IPS DF 4.7 (cell line): ENCODE measurements at regions not wholly inside any gene's neighbourhood (a gene's known extent, or its start where the extent isn't known, plus 50 kb on each side); places are given as distances from the start of the nearest gene placed in this dataset.
"Not testable (repeated sequence)": the region's sequence is repeated elsewhere in the genome, so short reads cannot be mapped to it uniquely, and the experiment has no call there.

Experiments
- DNase-seq: peaks from one replicate; pipeline ENCODE4 v3.0.0-alpha.2; 2013; ENCODE audit warnings: low spot score; ENCODE audit errors: extremely low read depth

- DNase-seq = no peak
These were observed 410.3 kb downstream of the SLC6A15 start for GRCh38 chr12:84502180-84502860.

DNA sequence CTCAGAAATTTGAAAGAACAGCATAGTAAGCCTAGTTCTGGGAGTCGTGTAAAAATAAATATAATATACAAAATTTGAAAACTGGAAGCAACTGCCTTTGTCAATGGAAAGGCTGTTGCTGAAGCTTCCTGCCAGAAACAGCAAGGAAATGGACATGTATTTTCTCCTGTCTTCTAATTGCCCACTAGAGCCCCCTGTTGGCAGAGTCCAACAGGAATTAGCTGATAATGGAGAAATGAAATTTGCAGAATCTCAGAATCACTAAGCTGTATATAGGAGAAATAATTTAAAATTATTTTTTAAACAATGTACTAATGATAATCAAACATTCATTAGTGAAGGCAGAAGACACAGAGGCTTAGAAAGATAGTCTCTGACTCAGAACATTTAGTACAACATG, 414.8 kb downstream of the SLC6A15 start:
- no peak for DNase-seq

GRCh38 chr12:84495711-84496110, 416.9 kb downstream of the SLC6A15 start:
- no peak for DNase-seq

GRCh38 chr12:84492351-84492883, 420.2 kb downstream of the SLC6A15 start:
- no peak for DNase-seq

DNA sequence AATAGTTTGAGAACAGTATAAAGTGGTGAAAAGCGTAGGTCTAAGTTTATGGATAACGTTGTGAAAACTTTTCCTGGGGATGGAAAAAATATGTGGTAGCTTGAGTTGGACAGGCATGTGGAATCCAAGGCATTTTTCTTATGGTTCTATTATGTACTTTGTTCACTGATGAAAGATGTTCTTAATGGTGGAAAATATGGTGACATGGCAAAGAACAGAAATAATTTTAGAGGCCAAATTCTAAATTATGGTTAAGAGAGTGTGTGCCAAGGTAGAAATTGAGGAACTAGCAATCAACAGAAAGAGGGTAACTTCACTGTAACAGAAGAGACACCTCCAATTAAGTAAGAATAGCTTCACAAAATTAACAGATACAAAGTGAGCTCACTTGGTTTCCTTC, 427.8 kb downstream of the SLC6A15 start:
- no peak for DNase-seq

DNA sequence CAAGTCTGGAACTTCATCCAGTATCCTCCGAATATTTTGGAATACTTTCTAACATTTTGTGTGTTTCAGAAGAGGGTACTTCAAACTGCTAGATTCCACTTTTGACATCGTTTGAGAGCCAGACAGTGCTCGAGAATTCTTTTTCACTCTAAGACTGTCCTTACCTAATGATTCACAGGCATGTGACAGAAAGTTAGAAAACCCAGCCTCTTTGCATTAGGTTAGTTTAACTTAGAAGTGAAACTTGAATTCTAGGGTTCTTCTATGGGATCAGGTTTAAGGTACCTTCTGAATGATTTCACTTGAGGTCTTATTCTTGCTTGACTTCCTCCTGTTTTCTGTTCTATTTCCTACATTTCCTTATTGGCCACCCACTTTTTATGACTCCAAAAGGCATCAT, 431.8 kb downstream of the SLC6A15 start:
- DNase-seq = no peak

DNA sequence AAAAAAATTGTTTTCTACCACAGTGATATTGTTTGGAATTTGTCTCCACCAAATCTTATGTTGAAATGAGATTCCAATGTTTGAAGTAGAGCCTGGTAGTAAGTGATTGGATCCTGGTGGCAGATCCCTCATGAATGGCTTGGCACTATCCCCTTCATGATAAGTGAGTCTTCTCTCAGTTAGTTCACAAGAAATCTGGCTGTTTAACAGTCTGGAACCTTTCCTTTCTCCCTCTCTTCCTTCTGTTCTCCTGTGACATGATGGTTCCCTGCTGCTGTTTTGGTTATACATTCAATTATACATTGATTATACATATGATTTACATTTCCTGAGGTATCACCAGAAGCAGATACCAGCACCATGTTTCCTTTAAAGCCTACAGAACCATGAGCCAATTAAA, 442.2 kb downstream of the SLC6A15 start:
- no peak for DNase-seq

DNA sequence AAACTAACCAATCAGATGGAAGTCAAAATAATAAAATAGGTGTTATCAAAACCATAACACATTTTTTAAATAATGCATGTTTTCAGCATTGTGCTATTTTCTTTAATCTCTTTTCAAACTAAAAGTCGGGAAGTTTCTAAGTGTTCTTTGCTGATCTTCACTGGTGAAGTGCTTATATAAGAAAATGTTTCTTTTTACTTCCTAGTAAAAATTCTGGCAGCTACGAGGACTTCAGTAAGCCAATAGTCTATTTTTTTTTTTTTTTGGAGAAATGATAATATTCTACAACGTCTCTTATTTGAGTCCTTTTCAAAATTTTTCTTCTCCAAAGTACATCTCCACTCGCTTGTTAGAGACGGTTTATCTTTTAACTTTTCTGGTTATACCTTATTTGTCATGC, 448.0 kb downstream of the SLC6A15 start:
- DNase-seq = no peak

- no peak for DNase-seq
These were observed 448.7 kb downstream of the SLC6A15 start for GRCh38 chr12:84463741-84464495.

GRCh38 chr12:84455598-84455997, 457.0 kb downstream of the SLC6A15 start:
- no peak for DNase-seq

DNA sequence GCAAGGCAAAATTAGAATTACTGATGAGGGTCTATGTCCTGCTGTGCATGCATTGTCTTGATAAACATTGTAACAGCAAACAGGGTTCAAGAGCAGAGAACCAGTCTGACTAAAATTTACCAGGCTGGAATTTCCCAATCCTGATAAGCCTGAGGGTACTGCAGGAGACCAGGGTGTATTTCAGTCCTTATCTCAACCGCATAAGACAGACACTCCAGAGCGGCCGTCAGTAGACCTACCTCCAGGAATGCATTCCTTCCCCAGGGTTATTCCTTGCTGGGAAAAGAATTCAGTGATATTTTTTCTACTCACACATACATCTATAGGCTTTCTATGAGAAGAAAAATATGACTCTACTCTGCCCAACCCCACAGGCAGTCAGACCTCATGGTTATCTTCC, 466.1 kb downstream of the SLC6A15 start:
- DNase-seq = not testable (repeated sequence)

DNA sequence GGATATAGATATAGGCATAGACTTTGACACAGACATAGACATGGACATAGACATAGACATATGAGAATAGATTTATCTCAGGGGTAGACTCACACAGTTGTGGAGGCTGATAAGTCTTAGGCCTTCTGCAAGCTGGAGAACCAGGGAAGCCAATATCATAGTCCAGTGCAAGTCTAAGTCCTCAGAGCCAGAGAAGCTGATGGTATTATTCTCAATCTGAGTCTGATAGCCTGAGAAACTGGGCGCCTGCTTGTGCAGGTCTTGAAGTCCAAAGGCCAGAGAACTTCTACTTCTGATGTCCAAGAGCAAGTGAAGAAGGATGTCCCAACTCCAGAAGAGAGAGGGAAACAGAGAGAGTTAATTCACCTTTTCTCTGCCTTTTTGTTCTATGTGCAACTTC, 476.5 kb downstream of the SLC6A15 start:
- no peak for DNase-seq

DNA sequence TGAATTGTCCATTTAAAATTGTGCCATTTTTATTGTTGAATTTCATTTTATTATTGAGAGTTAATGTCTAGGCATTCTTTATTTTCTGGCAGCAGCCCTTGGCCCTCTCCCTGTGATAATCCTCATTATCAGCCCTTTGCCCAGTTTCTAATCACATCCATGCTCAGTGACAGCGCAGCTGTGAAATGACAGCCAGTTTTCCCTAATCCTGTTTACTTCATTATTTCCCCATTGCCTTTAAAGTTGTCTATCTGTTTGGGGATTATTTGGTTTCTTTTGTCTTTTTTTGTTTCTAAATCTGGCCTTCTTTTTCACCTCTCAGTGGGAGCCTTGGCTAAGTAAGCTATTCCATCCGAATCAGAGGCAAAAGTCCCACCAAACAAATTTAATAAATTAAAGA, 476.9 kb downstream of the SLC6A15 start:
- no peak for DNase-seq

- no peak for DNase-seq
These were observed 490.3 kb downstream of the SLC6A15 start for GRCh38 chr12:84422340-84422739.

DNA sequence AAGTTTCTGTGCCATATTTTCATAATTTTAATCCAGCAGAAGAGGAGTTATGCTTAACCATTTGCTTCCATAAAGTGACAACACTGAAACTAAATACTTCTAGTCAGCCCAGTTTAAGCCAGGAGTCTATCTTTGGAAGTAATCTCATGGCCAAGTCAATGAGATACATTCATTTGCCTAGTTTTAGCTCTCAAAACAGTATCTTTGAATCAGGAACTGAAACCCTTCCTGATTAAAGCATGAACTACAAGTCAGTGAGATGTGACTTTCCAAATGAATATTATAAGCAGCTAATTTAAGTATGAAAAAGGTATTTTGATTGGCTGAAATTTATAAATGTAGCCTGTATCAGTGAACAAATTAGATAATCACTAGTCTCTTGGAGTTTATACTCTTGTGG, 491.5 kb downstream of the SLC6A15 start:
- DNase-seq = no peak

- DNase-seq = no peak
These were observed 496.0 kb downstream of the SLC6A15 start for GRCh38 chr12:84416626-84417025.

DNA sequence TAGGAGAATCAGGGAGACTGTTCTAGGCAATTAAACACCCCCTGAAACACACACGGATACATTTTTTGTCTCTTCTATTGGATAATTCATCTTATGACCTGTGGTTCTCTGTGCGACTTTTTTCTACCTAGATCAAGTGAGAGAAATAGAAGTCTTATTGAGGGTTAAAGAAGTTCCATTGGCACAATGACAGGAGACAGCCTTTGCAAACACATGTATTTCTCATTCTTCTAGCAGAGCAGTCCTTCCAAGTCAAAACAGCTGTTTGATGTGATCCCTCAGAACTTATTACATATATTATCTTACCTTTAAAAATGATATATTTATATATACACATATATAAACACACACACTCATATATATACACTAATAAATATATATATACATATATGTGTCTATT, 496.7 kb downstream of the SLC6A15 start:
- no peak for DNase-seq

DNA sequence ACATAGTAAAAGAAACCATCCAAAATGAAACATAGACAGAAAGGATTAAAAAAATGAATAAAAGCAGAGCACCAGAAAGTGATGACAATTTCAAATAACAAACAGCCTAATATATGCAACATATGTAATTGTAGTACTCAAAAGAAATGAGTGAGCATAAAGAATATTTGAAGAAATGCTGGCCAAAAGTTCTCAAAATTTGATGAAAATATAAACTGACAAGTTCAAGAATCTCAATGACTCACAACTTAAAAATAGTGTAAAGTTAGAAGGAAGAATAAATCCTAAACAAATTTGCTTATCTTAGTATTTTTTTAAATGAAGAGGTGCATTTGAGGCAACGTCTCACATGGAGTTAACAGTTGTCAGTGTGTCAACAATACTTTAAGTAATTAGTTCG, 498.9 kb downstream of the SLC6A15 start:
- DNase-seq = no peak

DNA sequence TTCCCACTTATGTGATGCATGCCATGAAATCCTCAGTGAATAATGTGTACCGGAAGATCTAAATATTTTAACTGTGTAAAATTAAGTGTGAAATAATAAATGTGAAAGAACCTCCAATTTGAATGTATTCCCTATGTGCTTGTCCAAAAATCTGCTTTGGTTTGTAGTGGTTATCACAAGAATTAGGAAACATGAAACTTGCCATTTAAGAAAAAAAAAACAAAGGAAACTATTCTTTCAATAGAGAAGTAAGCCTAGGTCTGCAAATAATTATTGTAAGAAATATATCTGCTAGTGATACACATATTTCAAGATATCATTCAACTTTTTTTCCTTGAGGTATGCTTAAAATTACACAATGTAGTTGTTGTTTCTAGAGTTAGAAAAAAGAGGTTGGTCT, 500.4 kb downstream of the SLC6A15 start:
- DNase-seq = no peak

DNA sequence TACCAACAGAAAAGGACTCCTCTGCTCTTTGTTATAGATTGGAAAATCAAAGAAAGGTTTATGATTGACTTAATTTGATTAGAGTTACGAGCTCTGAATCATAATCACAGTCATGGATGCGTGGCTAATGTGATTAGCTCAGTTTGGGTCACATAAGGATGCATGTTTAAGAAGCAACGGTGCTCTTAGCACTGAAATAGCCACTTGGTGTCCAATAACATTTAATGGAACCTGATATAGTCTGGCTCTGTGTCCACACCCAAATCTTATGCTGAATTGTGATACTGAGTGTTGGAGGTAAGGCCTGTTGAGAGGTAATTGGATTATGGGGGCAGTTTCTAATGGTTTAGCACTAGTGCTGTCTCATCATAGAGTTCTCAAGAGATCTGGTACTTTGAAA, 501.6 kb downstream of the SLC6A15 start:
- no peak for DNase-seq

DNA sequence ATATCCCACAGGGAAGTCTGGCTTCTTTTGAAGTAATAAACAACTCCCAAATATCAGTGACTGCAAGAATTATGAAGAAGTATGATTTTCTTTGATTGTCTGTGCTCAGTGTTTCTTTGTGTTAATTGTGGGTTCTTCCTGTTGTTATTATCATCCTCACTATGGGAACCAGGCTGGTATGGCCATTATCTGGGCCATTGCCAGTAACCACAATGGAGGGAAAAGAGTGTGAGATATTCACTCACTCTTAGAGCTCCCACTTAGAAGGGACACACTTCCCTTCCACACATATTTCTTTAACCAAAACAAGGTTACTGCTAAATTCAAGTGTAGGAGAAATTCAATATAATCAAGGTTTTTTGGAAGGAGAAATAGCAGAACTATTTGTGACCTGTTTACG, 503.7 kb downstream of the SLC6A15 start:
- DNase-seq = no peak

DNA sequence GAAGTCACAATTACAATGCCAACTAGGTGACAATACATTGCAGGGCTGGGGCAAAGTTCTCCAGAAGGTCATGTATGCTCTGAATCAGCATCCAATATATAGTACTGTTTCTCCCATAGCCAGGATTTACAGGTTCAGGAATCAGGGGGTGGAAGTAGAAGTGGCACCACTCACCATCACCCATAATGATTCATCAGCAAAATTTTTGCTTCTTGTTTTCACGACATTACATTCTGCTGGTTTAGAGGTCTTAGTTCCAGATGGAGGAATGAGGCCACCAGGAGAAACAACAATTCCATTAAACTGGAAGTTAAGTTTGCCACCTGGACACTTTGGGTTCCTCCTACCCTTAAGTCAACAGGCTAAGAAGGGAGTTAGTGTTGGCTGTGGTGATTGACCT, 505.9 kb downstream of the SLC6A15 start:
- not testable (repeated sequence) for DNase-seq

- DNase-seq = no peak
These were observed 514.8 kb downstream of the SLC6A15 start for GRCh38 chr12:84397846-84398245.
